ENCODE measurements at regions not wholly inside any gene's neighbourhood (a gene's known extent, or its start where the extent isn't known, plus 50 kb on each side); places are given as distances from the start of the nearest gene placed in this dataset.

DNA sequence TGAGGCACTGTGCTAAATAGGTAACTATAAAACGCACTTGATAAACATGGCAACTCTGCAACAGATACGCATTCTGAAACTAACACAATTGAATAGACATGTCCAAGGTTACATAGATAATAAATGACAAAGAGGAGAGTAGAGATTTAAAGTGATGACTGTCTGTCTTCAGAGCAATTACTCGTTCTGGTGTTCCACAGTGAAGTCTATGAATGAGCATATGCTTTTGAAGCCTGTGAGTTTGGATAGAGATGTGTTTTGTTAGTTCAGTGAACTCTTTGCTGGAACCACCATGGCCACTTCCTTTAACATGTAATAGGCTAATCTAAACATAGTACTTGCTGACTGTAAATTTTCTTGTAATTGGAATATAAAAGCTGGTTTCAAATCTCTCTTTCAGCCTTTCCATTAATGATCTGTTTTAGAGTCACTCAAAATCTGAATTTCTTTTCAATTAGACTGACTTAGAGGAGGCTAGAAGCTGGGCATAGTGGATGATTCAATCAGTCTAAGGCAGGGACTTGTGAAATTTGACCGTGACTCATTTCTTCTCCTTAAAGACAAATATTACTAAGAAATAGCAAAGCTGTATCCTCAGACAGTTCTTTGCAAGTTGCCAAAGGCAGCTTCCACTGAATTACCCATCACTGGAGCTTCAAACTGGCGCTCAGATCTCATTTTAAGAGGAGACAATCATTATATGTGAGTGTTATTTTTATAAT, 1130.1 kb upstream of the CELF4 start:
- TF ChIP-seq, protein P1, sequence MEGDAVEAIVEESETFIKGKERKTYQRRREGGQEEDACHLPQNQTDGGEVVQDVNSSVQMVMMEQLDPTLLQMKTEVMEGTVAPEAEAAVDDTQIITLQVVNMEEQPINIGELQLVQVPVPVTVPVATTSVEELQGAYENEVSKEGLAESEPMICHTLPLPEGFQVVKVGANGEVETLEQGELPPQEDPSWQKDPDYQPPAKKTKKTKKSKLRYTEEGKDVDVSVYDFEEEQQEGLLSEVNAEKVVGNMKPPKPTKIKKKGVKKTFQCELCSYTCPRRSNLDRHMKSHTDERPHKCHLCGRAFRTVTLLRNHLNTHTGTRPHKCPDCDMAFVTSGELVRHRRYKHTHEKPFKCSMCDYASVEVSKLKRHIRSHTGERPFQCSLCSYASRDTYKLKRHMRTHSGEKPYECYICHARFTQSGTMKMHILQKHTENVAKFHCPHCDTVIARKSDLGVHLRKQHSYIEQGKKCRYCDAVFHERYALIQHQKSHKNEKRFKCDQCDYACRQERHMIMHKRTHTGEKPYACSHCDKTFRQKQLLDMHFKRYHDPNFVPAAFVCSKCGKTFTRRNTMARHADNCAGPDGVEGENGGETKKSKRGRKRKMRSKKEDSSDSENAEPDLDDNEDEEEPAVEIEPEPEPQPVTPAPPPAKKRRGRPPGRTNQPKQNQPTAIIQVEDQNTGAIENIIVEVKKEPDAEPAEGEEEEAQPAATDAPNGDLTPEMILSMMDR (IDR thresholded peaks at IDR 0.05 in 2 of 3, conservative IDR thresholded peaks at IDR 0.05 in 1 of 3; ENCODE audit: control insufficient read depth in 2 of 3, extremely low read depth in 1 of 3, insufficient read depth in 1 of 3, low read depth in 3 of 3, low read length in 3 of 3), result no peak
- no peak for TF ChIP-seq POLR2AphosphoS5 (IDR thresholded peaks at IDR 0.05; ENCODE audit: low read length)
- no peak for TF ChIP-seq MAX (IDR thresholded peaks at IDR 0.05; ENCODE audit: low read depth, low read length)
- no peak for TF ChIP-seq BRCA1 (IDR thresholded peaks at IDR 0.05; ENCODE audit: low read depth, low read length)
- TF ChIP-seq POLR2A (IDR thresholded peaks at IDR 0.05; ENCODE audit: low read depth, low read length), result no peak
- no peak for TF ChIP-seq ZNF384 (IDR thresholded peaks at IDR 0.05; ENCODE audit: borderline replicate concordance, low read depth, low read length)
- no peak for TF ChIP-seq MEF2A (IDR thresholded peaks at IDR 0.05; ENCODE audit: insufficient read depth, low read depth, low read length)

Data from GM12878 (cell line).